ENCODE measurements at regions not wholly inside any gene's neighbourhood (a gene's known extent, or its start where the extent isn't known, plus 50 kb on each side); places are given as distances from the start of the nearest gene placed in this dataset.

DNA sequence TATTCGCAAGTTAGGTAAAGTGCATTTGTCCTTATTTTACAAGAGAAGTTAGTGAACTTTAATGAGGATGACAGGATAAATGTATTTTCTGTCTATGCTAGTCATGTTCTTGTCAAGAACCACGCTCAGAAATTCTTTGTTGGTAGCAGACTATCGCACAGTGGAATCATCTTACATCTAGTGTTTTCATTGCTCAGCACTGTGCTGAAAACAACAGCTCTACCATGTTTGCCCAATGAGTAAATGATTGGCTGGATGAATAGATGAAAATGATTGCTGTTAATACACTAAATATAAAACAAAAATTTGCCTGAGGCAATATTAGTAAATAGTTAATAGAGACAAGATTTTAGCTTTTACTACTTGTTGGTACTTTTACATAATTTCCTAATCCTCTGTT lies 265.3 kb upstream of the GOLIM4 start:
- Histone ChIP-seq H2AFZ (replicated peaks; ENCODE audit: low read length, poor library complexity) (no peak overlapping the region), H4K5ac (ENCODE audit: low read depth, low read length) (no peak overlapping the region), H4K91ac (ENCODE audit: insufficient read depth, low read depth, low read length) (no peak overlapping the region), H2BK20ac (ENCODE audit: low read depth, low read length) (no peak overlapping the region), H4K20me1 (ENCODE audit: insufficient read depth, low read length) (no peaks in the 10 kb centered on the region), H3K4me3 (ENCODE audit: insufficient read depth, low read depth, low read length) (no peak overlapping the region), H3K4me2 (ENCODE audit: low read depth, low read length) (no peak overlapping the region), H3K56ac (ENCODE audit: extremely low read depth, insufficient read depth, low read length) (no peak overlapping the region), H3K27ac (ENCODE audit: insufficient read depth, low read length) (no peak overlapping the region), H3K23ac (ENCODE audit: low read depth, low read length) (no peak overlapping the region), H3K36me3 (ENCODE audit: control insufficient read depth, insufficient read depth, low read length) (no peaks in the 10 kb centered on the region), H3K14ac (replicated peaks; ENCODE audit: low read depth, low read length) (no peak overlapping the region), H3K4ac (ENCODE audit: low read depth, low read length) (no peak overlapping the region), H2BK15ac (ENCODE audit: low read depth, low read length) (no peak overlapping the region), H3K18ac (ENCODE audit: low read depth, low read length) (no peak overlapping the region), H3K9me1 (ENCODE audit: insufficient read depth, low read length) (no peaks in the 10 kb centered on the region), H2BK120ac (ENCODE audit: low read depth, low read length) (no peak overlapping the region), H3K4me1 (ENCODE audit: control insufficient read depth, insufficient read depth, low read length) (no peaks in the 10 kb centered on the region), H3K27me3 (ENCODE audit: control insufficient read depth, insufficient read depth, low read length) (no peaks in the 10 kb centered on the region), H3K9me3 (ENCODE audit: control insufficient read depth, insufficient read depth, low read length) (no peaks in the 10 kb centered on the region), H4K8ac (ENCODE audit: low read depth in 2 of 2, low read length in 2 of 2) (no peak overlapping the region), H2BK5ac (ENCODE audit: low read depth, low read length, poor library complexity, severe bottlenecking) (no peak overlapping the region), H3K79me1 (ENCODE audit: low read depth in 1 of 2, low read length in 2 of 2) (no peaks in the 10 kb centered on the region), H3K9ac (ENCODE audit: low read depth, low read length) (no peak overlapping the region), H2AK5ac (ENCODE audit: low read depth, low read length) (no peak overlapping the region), H2AK9ac (replicated peaks; ENCODE audit: low read depth, low read length, poor library complexity) (no peak overlapping the region)
- intact Hi-C loops (cut with micrococcal nuclease) = no loop called here
- in situ Hi-C loops (cut with MboI; ENCODE audit: low sequenced_read_pairs) = no loop called here
- CTCF ChIA-PET = interaction anchor here (0.9 kb wide), 1 partner anchor 23 kb away, joined by 3 read pairs; no protein-coding TSS in a partner anchor
- POLR2A ChIA-PET (ENCODE audit: unreplicated experiment) = no interaction called here
- whole genome bisulfite sequencing, 2 experiments (ENCODE audit: extremely low coverage in 2 of 2, insufficient read length in 1 of 2) = no CpG with 5 or more reads among the region's 3 CpGs
- TF ChIP-seq NFE2L2 (IDR thresholded peaks at IDR 0.05; ENCODE audit: low read depth, low read length) (no peak), FOS (IDR thresholded peaks at IDR 0.05; ENCODE audit: low read depth, low read length) (no peak), CHD1 (IDR thresholded peaks at IDR 0.05; ENCODE audit: low read depth, low read length) (no peak), RCOR1 (IDR thresholded peaks at IDR 0.05; ENCODE audit: insufficient replicate concordance, low read length) (no peak), SMC3 (IDR thresholded peaks at IDR 0.05; ENCODE audit: low read depth, low read length) (no peak), POLR2A (IDR thresholded peaks at IDR 0.05; ENCODE audit: low read depth, low read length) (no peak), MXI1 (IDR thresholded peaks at IDR 0.05; ENCODE audit: borderline replicate concordance, low read depth, low read length) (no peak), MAFK (IDR thresholded peaks at IDR 0.05; ENCODE audit: low read depth, low read length) (no peak), CEBPB (IDR thresholded peaks at IDR 0.05; ENCODE audit: low read depth, low read length) (no peak), BHLHE40 (IDR thresholded peaks at IDR 0.05; ENCODE audit: low read depth, low read length) (no peak), RFX5 (IDR thresholded peaks at IDR 0.05; ENCODE audit: low read depth, low read length) (no peak), RAD21 (IDR thresholded peaks at IDR 0.05; ENCODE audit: low read length) (no peak)
- TF ChIP-seq, protein P1, sequence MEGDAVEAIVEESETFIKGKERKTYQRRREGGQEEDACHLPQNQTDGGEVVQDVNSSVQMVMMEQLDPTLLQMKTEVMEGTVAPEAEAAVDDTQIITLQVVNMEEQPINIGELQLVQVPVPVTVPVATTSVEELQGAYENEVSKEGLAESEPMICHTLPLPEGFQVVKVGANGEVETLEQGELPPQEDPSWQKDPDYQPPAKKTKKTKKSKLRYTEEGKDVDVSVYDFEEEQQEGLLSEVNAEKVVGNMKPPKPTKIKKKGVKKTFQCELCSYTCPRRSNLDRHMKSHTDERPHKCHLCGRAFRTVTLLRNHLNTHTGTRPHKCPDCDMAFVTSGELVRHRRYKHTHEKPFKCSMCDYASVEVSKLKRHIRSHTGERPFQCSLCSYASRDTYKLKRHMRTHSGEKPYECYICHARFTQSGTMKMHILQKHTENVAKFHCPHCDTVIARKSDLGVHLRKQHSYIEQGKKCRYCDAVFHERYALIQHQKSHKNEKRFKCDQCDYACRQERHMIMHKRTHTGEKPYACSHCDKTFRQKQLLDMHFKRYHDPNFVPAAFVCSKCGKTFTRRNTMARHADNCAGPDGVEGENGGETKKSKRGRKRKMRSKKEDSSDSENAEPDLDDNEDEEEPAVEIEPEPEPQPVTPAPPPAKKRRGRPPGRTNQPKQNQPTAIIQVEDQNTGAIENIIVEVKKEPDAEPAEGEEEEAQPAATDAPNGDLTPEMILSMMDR (conservative IDR thresholded peaks at IDR 0.05; ENCODE audit: low read depth, low read length) = no peak
- TF ChIP-seq, protein P2, sequence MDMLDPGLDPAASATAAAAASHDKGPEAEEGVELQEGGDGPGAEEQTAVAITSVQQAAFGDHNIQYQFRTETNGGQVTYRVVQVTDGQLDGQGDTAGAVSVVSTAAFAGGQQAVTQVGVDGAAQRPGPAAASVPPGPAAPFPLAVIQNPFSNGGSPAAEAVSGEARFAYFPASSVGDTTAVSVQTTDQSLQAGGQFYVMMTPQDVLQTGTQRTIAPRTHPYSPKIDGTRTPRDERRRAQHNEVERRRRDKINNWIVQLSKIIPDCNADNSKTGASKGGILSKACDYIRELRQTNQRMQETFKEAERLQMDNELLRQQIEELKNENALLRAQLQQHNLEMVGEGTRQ (IDR thresholded peaks at IDR 0.05; ENCODE audit: low read depth, low read length) = no peak
- TF ChIP-seq, protein P3, sequence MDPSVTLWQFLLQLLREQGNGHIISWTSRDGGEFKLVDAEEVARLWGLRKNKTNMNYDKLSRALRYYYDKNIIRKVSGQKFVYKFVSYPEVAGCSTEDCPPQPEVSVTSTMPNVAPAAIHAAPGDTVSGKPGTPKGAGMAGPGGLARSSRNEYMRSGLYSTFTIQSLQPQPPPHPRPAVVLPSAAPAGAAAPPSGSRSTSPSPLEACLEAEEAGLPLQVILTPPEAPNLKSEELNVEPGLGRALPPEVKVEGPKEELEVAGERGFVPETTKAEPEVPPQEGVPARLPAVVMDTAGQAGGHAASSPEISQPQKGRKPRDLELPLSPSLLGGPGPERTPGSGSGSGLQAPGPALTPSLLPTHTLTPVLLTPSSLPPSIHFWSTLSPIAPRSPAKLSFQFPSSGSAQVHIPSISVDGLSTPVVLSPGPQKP (IDR thresholded peaks at IDR 0.05; ENCODE audit: borderline replicate concordance, low read depth, low read length) = no peak
- dilution Hi-C loops (cut with HindIII; ENCODE audit: low sequenced_read_pairs, unreplicated experiment) = no loop called here
- BruUV-seq (replicated peaks) = no TSS peak
- DNase-seq (no peak), ATAC-seq (ENCODE audit: low read depth) (no peak)
